ENCODE measurements at regions not wholly inside any gene's neighbourhood (a gene's known extent, or its start where the extent isn't known, plus 50 kb on each side); places are given as distances from the start of the nearest gene placed in this dataset.

- Histone ChIP-seq H3K9me2 (ENCODE audit: low read depth, low read length) (no peaks in the 10 kb centered on the region), H3K9me3 (ENCODE audit: low read length) (no peaks in the 10 kb centered on the region), H4K20me1 (ENCODE audit: insufficient read depth, low read length) (no peaks in the 10 kb centered on the region), H3K27me3 (ENCODE audit: insufficient read depth, low read length) (no peaks in the 10 kb centered on the region), H3K4me2 (ENCODE audit: low read length) (no peak overlapping the region), H2AFZ (ENCODE audit: low read length) (no peak overlapping the region), H3K27ac (ENCODE audit: low read depth, low read length, poor library complexity, severe bottlenecking) (no peak overlapping the region), H3K36me3 (ENCODE audit: insufficient read depth, low read length) (no peaks in the 10 kb centered on the region), H3K4me3 (ENCODE audit: low read depth, low read length, poor library complexity, severe bottlenecking) (no peak overlapping the region), H3K4me1 (ENCODE audit: insufficient read depth, low read length, severe bottlenecking) (no peaks in the 10 kb centered on the region), H3F3A (ENCODE audit: insufficient read depth, low read length) (no peaks in the 10 kb centered on the region), H3K79me2 (ENCODE audit: insufficient read depth, low read length) (no peaks in the 10 kb centered on the region), H3K9ac (ENCODE audit: low read length) (no peak overlapping the region)
- TF ChIP-seq CTCF (IDR thresholded peaks at IDR 0.05; ENCODE audit: low read length) (no peak), EZH2 (IDR thresholded peaks at IDR 0.05; ENCODE audit: borderline replicate concordance, low read length) (no peak)
Measured at GRCh38 chr1:21378705-21379494, 61.0 kb upstream of the NBPF3 start.

- Histone ChIP-seq H3K9me3 (ENCODE audit: low read length) (no peaks in the 10 kb centered on the region), H3K79me2 (ENCODE audit: insufficient read depth, low read length) (no peaks in the 10 kb centered on the region), H3K4me2 (ENCODE audit: low read length) (no peak overlapping the region), H3K4me1 (ENCODE audit: insufficient read depth, low read length, severe bottlenecking) (no peaks in the 10 kb centered on the region), H3K9ac (ENCODE audit: low read length) (no peak overlapping the region), H3F3A (ENCODE audit: insufficient read depth, low read length) (no peaks in the 10 kb centered on the region), H3K27me3 (ENCODE audit: insufficient read depth, low read length) (no peaks in the 10 kb centered on the region), H3K27ac (ENCODE audit: low read depth, low read length, poor library complexity, severe bottlenecking) (no peak overlapping the region), H4K20me1 (ENCODE audit: insufficient read depth, low read length) (no peaks in the 10 kb centered on the region), H3K4me3 (ENCODE audit: low read depth, low read length, poor library complexity, severe bottlenecking) (no peak overlapping the region), H3K36me3 (ENCODE audit: insufficient read depth, low read length) (no peaks in the 10 kb centered on the region), H3K9me2 (ENCODE audit: low read depth, low read length) (no peaks in the 10 kb centered on the region), H2AFZ (ENCODE audit: low read length) (no peak overlapping the region)
- no peak for TF ChIP-seq EZH2 (IDR thresholded peaks at IDR 0.05; ENCODE audit: borderline replicate concordance, low read length)
- TF ChIP-seq CTCF (IDR thresholded peaks at IDR 0.05; ENCODE audit: low read length) = no peak
Measured at GRCh38 chr1:21372383-21372782, 67.6 kb upstream of the NBPF3 start.

GRCh38 chr1:21369905-21370304 is 70.0 kb upstream of the NBPF3 start:
- Histone ChIP-seq H3K9me2 (ENCODE audit: low read depth, low read length) (no peaks in the 10 kb centered on the region), H3K9ac (ENCODE audit: low read length) (no peak overlapping the region), H3F3A (ENCODE audit: insufficient read depth, low read length) (no peaks in the 10 kb centered on the region), H3K4me2 (ENCODE audit: low read length) (no peak overlapping the region), H3K79me2 (ENCODE audit: insufficient read depth, low read length) (no peaks in the 10 kb centered on the region), H3K36me3 (ENCODE audit: insufficient read depth, low read length) (no peaks in the 10 kb centered on the region), H2AFZ (ENCODE audit: low read length) (no peak overlapping the region), H3K9me3 (ENCODE audit: low read length) (no peaks in the 10 kb centered on the region), H3K27me3 (ENCODE audit: insufficient read depth, low read length) (no peaks in the 10 kb centered on the region), H3K4me3 (ENCODE audit: low read depth, low read length, poor library complexity, severe bottlenecking) (no peak overlapping the region), H3K4me1 (ENCODE audit: insufficient read depth, low read length, severe bottlenecking) (no peaks in the 10 kb centered on the region), H4K20me1 (ENCODE audit: insufficient read depth, low read length) (no peaks in the 10 kb centered on the region), H3K27ac (ENCODE audit: low read depth, low read length, poor library complexity, severe bottlenecking) (no peak overlapping the region)
- no peak for TF ChIP-seq EZH2 (IDR thresholded peaks at IDR 0.05; ENCODE audit: borderline replicate concordance, low read length)
- no peak for TF ChIP-seq CTCF (IDR thresholded peaks at IDR 0.05; ENCODE audit: low read length)
